ENCODE measurements at regions not wholly inside any gene's neighbourhood (a gene's known extent, or its start where the extent isn't known, plus 50 kb on each side); places are given as distances from the start of the nearest gene placed in this dataset.

DNA sequence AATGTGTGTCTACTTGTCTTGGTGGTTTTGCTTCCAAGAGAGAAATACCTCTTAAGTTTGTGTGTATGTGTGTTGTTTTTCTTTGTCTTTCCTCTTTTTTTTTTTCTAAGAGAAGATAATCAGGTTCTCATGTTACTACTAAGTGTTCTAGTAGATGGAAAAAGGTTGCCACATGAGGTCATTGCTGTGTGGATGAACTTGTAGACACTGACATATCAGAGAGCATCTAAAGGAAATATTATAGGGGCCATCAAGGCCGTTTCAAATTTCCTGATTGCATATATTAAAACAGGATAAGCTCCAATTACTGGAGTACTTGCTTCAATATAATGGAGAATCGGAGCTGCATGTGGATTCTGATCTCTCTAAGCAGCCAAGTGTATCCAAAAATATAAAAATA, 747.5 kb downstream of the NR2F2 start:
- ATAC-seq (no peak), DNase-seq (ENCODE audit: low spot score) (no peak)
- CTCF ChIA-PET, result no interaction called here
- peaks cover 10% of the 10 kb centered on the region for H3K9me3 Mint-ChIP-seq
- H3K27ac Mint-ChIP-seq, result no peak overlapping the region
- peaks cover 6% of the 10 kb centered on the region for H3K36me3 Mint-ChIP-seq
- POLR2A ChIA-PET, result no interaction called here
- H3K4me1 Mint-ChIP-seq, result peaks cover 3% of the 10 kb centered on the region
- H3K4me3 Mint-ChIP-seq, result no peak overlapping the region
- H3K27me3 Mint-ChIP-seq (ENCODE audit: low read depth), result no peaks in the 10 kb centered on the region; the same call in 1 of the 2 replicates
- TF ChIP-seq, protein P1, sequence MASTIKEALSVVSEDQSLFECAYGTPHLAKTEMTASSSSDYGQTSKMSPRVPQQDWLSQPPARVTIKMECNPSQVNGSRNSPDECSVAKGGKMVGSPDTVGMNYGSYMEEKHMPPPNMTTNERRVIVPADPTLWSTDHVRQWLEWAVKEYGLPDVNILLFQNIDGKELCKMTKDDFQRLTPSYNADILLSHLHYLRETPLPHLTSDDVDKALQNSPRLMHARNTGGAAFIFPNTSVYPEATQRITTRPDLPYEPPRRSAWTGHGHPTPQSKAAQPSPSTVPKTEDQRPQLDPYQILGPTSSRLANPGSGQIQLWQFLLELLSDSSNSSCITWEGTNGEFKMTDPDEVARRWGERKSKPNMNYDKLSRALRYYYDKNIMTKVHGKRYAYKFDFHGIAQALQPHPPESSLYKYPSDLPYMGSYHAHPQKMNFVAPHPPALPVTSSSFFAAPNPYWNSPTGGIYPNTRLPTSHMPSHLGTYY (CRISPR knock-in tag; IDR thresholded peaks at IDR 0.05), result no peak

DNA sequence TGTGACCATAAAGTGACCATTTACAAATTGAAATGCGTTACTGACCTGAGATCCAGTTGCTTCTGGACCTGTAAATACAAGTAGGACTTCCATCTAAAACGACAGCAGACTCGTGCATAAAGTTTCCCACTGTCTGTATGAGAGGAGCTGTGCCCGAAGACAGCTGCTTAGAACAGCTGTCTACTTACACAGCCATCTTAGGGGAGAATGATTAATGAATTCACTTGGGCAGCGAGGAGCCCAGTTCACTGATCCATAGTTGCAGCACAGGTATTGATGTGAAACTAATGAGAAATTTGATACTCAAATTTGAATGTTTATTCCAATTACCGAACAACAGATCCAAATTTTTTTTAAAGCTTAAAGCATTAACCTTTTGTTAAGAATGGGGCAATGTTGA, 748.1 kb downstream of the NR2F2 start:
- no peaks in the 10 kb centered on the region; the same call in 1 of the 2 replicates for H3K27me3 Mint-ChIP-seq (ENCODE audit: low read depth)
- peaks cover 6% of the 10 kb centered on the region for H3K36me3 Mint-ChIP-seq
- no peak overlapping the region for H3K27ac Mint-ChIP-seq
- DNase-seq (ENCODE audit: low spot score) (no peak), ATAC-seq (no peak)
- no peak overlapping the region for H3K4me3 Mint-ChIP-seq
- POLR2A ChIA-PET, result no interaction called here
- CTCF ChIA-PET, result no interaction called here
- peaks cover 10% of the 10 kb centered on the region for H3K9me3 Mint-ChIP-seq
- H3K4me1 Mint-ChIP-seq, result peaks cover 3% of the 10 kb centered on the region
- TF ChIP-seq, protein P2, sequence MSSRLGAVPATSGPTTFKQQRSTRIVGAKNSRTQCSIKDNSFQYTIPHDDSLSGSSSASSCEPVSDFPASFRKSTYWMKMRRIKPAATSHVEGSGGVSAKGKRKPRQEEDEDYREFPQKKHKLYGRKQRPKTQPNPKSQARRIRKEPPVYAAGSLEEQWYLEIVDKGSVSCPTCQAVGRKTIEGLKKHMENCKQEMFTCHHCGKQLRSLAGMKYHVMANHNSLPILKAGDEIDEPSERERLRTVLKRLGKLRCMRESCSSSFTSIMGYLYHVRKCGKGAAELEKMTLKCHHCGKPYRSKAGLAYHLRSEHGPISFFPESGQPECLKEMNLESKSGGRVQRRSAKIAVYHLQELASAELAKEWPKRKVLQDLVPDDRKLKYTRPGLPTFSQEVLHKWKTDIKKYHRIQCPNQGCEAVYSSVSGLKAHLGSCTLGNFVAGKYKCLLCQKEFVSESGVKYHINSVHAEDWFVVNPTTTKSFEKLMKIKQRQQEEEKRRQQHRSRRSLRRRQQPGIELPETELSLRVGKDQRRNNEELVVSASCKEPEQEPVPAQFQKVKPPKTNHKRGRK (CRISPR knock-in tag; IDR thresholded peaks at IDR 0.05; ENCODE audit: borderline replicate concordance), result no peak
- TF ChIP-seq OVOL2 (CRISPR knock-in tag; IDR thresholded peaks at IDR 0.05; ENCODE audit: borderline replicate concordance), result no peak
- TF ChIP-seq, protein P3, sequence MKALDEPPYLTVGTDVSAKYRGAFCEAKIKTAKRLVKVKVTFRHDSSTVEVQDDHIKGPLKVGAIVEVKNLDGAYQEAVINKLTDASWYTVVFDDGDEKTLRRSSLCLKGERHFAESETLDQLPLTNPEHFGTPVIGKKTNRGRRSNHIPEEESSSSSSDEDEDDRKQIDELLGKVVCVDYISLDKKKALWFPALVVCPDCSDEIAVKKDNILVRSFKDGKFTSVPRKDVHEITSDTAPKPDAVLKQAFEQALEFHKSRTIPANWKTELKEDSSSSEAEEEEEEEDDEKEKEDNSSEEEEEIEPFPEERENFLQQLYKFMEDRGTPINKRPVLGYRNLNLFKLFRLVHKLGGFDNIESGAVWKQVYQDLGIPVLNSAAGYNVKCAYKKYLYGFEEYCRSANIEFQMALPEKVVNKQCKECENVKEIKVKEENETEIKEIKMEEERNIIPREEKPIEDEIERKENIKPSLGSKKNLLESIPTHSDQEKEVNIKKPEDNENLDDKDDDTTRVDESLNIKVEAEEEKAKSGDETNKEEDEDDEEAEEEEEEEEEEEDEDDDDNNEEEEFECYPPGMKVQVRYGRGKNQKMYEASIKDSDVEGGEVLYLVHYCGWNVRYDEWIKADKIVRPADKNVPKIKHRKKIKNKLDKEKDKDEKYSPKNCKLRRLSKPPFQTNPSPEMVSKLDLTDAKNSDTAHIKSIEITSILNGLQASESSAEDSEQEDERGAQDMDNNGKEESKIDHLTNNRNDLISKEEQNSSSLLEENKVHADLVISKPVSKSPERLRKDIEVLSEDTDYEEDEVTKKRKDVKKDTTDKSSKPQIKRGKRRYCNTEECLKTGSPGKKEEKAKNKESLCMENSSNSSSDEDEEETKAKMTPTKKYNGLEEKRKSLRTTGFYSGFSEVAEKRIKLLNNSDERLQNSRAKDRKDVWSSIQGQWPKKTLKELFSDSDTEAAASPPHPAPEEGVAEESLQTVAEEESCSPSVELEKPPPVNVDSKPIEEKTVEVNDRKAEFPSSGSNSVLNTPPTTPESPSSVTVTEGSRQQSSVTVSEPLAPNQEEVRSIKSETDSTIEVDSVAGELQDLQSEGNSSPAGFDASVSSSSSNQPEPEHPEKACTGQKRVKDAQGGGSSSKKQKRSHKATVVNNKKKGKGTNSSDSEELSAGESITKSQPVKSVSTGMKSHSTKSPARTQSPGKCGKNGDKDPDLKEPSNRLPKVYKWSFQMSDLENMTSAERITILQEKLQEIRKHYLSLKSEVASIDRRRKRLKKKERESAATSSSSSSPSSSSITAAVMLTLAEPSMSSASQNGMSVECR (CRISPR knock-in tag; IDR thresholded peaks at IDR 0.05; ENCODE audit: borderline replicate concordance), result no peak
- no peak for TF ChIP-seq KAT7 (CRISPR knock-in tag; IDR thresholded peaks at IDR 0.05; ENCODE audit: borderline replicate concordance)
- TF ChIP-seq, protein P4, sequence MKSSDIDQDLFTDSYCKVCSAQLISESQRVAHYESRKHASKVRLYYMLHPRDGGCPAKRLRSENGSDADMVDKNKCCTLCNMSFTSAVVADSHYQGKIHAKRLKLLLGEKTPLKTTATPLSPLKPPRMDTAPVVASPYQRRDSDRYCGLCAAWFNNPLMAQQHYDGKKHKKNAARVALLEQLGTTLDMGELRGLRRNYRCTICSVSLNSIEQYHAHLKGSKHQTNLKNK (CRISPR knock-in tag; IDR thresholded peaks at IDR 0.05), result no peak
- TF ChIP-seq, protein P5, sequence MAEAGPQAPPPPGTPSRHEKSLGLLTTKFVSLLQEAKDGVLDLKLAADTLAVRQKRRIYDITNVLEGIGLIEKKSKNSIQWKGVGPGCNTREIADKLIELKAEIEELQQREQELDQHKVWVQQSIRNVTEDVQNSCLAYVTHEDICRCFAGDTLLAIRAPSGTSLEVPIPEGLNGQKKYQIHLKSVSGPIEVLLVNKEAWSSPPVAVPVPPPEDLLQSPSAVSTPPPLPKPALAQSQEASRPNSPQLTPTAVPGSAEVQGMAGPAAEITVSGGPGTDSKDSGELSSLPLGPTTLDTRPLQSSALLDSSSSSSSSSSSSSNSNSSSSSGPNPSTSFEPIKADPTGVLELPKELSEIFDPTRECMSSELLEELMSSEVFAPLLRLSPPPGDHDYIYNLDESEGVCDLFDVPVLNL (CRISPR knock-in tag; IDR thresholded peaks at IDR 0.05; ENCODE audit: borderline replicate concordance, low read depth), result no peak
- TF ChIP-seq MYBL2 (CRISPR knock-in tag; IDR thresholded peaks at IDR 0.05), result no peak
- TF ChIP-seq GTF2I (CRISPR knock-in tag; conservative IDR thresholded peaks at IDR 0.05), result no peak
- TF ChIP-seq ZNF232 (CRISPR knock-in tag; IDR thresholded peaks at IDR 0.05), result no peak
- no peak for TF ChIP-seq NFE2L1 (CRISPR knock-in tag; IDR thresholded peaks at IDR 0.05)
- TF ChIP-seq PRRX2 (CRISPR knock-in tag; IDR thresholded peaks at IDR 0.05), result no peak
- TF ChIP-seq, protein P6, sequence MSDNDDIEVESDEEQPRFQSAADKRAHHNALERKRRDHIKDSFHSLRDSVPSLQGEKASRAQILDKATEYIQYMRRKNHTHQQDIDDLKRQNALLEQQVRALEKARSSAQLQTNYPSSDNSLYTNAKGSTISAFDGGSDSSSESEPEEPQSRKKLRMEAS (CRISPR knock-in tag; IDR thresholded peaks at IDR 0.05), result no peak

DNA sequence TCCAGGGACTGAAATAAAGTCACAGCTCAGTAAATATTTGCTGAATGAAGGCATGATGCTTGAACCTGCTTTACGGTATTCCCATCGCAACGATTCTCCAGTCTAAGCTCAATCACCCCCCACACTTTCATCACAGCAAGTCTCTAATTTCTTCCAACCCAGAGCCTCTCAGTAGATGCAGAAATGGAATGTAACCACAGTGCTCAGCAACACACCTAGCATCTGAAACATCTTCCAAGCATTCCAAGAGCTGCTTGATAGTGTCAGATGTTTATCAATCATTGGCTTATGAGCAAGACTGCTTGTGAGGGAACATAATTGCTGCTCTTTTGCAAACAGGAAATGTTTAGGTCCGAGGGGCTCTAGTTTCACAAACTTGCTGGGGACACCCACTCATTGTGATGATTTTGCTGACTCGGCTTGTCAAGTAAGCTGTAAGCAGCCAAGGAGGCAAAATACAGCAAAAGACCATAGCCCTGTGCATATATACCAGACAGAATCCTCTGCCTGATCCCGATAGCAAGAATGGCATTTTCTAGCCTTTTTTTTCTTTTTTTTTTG, 751.2 kb downstream of the NR2F2 start:
- H3K27ac Mint-ChIP-seq, result no peak overlapping the region
- ChIA-PET POLR2A (no interaction called here), CTCF (no interaction called here)
- ATAC-seq, result no peak
- H3K4me1 Mint-ChIP-seq, result peaks cover 12% of the 10 kb centered on the region
- H3K9me3 Mint-ChIP-seq, result no peaks in the 10 kb centered on the region
- no peak overlapping the region for H3K4me3 Mint-ChIP-seq
- no peak for TF ChIP-seq ZNF138 (CRISPR knock-in tag; conservative IDR thresholded peaks at IDR 0.05)
- H3K27me3 Mint-ChIP-seq (ENCODE audit: low read depth), result peaks cover 18% of the 10 kb centered on the region
- H3K36me3 Mint-ChIP-seq, result no peaks in the 10 kb centered on the region
- DNase-seq (ENCODE audit: low spot score), result no peak

Data from WTC11 (cell line).